ENCODE measurements at regions not wholly inside any gene's neighbourhood (a gene's known extent, or its start where the extent isn't known, plus 50 kb on each side); places are given as distances from the start of the nearest gene placed in this dataset.

- no peak for TF ChIP-seq ZNF462 (CRISPR knock-in tag; IDR thresholded peaks at IDR 0.05)
- no peak for TF ChIP-seq CTCF (conservative IDR thresholded peaks at IDR 0.05; ENCODE audit: low read depth in 2 of 2)
- no peak for TF ChIP-seq ZNF114 (CRISPR knock-in tag; IDR thresholded peaks at IDR 0.05)
- TF ChIP-seq NANOG (IDR thresholded peaks at IDR 0.05; ENCODE audit: borderline replicate concordance): no peak
- no peak for TF ChIP-seq POLR2AphosphoS5 (IDR thresholded peaks at IDR 0.05; ENCODE audit: low read depth)
- TF ChIP-seq JUNB (IDR thresholded peaks at IDR 0.05; ENCODE audit: unreplicated experiment): no peak
- TF ChIP-seq EZH2 (IDR thresholded peaks at IDR 0.05; ENCODE audit: low read depth, unreplicated experiment): no peak
Measured at GRCh38 chr13:22447132-22447886, 733.5 kb upstream of the SGCG start (continued).

- Mint-ChIP-seq H3K27ac (no peak overlapping the region), H3K27me3 (ENCODE audit: insufficient read depth, low read depth, poor library complexity) (peaks cover 3% of the 10 kb centered on the region), H3K36me3 (ENCODE audit: low read depth) (no peaks in the 10 kb centered on the region), H3K9me3 (no peaks in the 10 kb centered on the region; the same call in 1 of the 3 replicates), H3K4me3 (no peak overlapping the region), H3K4me1 (peaks cover 12% of the 10 kb centered on the region; the same call in 2 of the 3 replicates)
- no peaks in the 10 kb centered on the region for H4K20me1 ChIP-seq (replicated peaks; ENCODE audit: insufficient read depth)
- ATAC-seq (no peak), DNase-seq (ENCODE audit: low spot score) (no peak)
- no peaks in the 10 kb centered on the region for H3K9me2 ChIP-seq (ENCODE audit: insufficient read depth)
- H3K4me3 ChIP-seq: no peak overlapping the region
- no peaks in the 10 kb centered on the region for H3K27me3 ChIP-seq (ENCODE audit: insufficient read depth)
- H3F3A ChIP-seq (replicated peaks; ENCODE audit: low read depth): no peaks in the 10 kb centered on the region
- no peaks in the 10 kb centered on the region for H3K79me2 ChIP-seq (replicated peaks; ENCODE audit: insufficient read depth)
- H3K4me2 ChIP-seq: no peak overlapping the region
- H2AFZ ChIP-seq: no peak overlapping the region
- H3K4me1 ChIP-seq (ENCODE audit: insufficient read depth): peaks cover 8% of the 10 kb centered on the region; the same call in 1 of the 2 replicates
- H3K36me3 ChIP-seq (ENCODE audit: insufficient read depth): no peaks in the 10 kb centered on the region
- no peak overlapping the region for H3K27ac ChIP-seq (ENCODE audit: low read depth)
- TF ChIP-seq POLR2AphosphoS5 (IDR thresholded peaks at IDR 0.05; ENCODE audit: low read depth) (no peak), EZH2 (IDR thresholded peaks at IDR 0.05; ENCODE audit: low read depth, unreplicated experiment) (no peak), ETS1 (IDR thresholded peaks at IDR 0.05) (no peak), CTCF (conservative IDR thresholded peaks at IDR 0.05; ENCODE audit: low read depth in 2 of 2) (no peak), ZNF114 (CRISPR knock-in tag; IDR thresholded peaks at IDR 0.05) (no peak), ZNF331 (CRISPR knock-in tag; IDR thresholded peaks at IDR 0.05; ENCODE audit: low read depth) (no peak), JUNB (IDR thresholded peaks at IDR 0.05; ENCODE audit: unreplicated experiment) (no peak)
Measured at GRCh38 chr13:22449251-22449650, 731.5 kb upstream of the SGCG start.

Measured in GM23338 (cell line).